NCI-H187 treated with DMSO at 0.1 percent for 48 hours (cell line): ENCODE measurements at regions not wholly inside any gene's neighbourhood (a gene's known extent, or its start where the extent isn't known, plus 50 kb on each side); places are given as distances from the start of the nearest gene placed in this dataset.
"Not testable (repeated sequence)": the region's sequence is repeated elsewhere in the genome, so short reads cannot be mapped to it uniquely, and the experiment has no call there.

Experiments used
- DNase-seq: peaks from one replicate; lab custom pipeline; 2025; lab: John Stamatoyannopoulos, UW

DNA sequence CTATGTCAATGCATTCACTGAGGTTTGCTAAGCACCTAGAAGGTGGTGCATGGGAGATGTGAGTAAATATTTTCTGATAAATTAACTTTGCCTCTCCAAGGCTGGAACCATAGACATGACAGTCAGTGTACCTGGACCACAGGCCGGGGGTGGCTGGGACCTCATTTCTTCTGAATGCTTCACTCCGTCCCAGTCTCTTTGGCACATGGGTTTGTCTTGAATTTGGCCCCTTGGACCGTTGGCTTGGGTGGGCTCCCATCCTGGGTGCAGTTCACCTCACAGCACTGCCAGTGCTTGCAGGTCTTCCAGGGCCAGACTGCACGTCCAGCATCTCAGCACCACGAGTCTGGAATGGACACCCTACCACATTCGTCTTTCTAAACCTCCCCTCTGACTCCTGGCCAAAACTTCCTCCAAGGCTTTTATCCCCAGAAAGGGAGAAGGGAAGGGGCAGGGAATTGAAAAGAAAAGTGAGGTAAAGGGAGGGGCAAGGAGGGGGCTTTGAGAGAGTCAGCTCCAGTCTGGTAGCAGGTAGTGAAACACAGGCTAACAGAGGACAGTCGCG is 267.8 kb downstream of the MED10 start:
- no peak for DNase-seq

GRCh38 chr5:6108981-6109825 is 269.1 kb downstream of the MED10 start:
- DNase-seq = no peak

- no peak for DNase-seq
These were observed 269.9 kb downstream of the MED10 start for GRCh38 chr5:6108540-6108848.

DNA sequence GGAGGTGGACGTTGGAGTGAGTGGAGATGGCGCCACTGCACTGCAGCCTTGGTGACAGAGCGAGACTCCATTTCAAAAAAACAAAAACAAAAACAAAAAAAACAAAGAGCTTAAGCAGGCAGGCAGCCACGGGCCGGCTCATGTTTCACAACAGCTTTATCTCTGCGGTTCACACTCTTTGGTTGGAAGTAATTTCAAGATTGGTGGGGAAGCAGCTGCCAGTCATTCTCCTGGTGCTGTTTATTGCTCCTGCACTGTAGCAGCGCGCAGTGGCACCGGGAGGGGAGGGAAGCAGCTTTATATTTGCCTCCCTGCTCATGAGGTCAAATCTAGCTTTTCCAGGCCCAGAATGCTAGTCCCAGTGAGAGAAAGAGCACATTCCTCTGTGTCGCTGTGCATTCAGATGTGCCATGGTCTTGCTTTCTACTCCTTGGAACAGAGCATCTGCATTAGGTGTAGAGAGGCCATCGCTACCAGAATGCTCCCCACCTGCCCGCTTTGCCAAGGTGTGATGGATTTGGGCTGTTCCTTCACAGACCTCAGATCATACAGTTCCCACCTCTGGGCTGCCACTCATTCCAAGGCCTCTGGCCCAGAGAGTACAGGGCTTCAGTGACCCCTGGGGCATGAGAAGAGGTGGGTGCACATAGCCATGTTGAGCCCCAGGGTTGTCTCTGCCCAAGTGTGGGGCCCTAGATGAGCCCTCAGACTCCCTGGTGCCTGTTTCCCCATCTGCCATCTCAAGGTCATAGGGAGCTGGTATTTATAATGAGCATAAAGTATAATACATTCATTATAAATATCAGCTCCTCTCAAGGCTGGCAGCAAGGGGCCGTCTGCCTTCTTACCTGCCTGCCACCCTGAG is 270.4 kb downstream of the MED10 start:
- DNase-seq = no peak

DNA sequence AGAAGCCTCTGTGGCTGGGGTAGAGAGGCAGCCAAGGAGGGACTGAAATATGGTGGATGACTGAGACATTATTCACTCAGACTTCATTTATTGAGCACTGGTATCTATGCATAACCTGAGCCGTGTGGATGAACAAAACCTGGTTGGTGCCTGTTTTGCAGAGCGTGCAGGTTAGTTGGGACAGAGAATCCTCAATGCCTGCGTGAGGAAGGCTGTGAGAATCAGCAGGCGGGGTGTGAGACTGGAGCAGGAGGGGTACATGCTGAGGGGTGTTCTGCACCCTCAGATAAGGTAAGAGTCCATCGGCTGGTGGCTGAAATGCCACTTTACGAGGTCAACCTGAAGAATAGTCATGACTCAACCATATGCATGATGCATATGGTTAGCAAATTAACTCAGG is 271.6 kb downstream of the MED10 start:
- no peak for DNase-seq

DNA sequence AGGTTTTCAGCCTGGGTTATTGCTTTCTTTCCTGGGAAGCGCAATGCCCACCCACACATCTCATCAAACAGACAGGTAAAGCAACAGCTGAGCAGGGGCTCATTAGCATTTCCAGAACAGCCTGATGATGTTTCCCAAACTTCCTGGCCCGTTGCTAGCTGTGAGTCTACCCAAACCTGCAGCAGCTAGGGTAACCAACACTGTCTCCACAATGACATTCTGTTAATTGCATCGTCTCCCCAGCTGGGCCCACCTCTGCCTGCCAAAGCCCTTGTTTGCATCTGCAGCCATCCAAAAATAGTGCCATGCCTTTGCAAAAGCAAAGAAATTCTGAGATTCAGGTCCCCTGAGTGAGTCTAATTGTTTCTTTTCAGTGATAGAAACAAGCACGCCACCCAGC is 273.0 kb downstream of the MED10 start:
- no peak for DNase-seq

GRCh38 chr5:6096101-6096500 is 282.2 kb downstream of the MED10 start:
- DNase-seq = no peak

DNA sequence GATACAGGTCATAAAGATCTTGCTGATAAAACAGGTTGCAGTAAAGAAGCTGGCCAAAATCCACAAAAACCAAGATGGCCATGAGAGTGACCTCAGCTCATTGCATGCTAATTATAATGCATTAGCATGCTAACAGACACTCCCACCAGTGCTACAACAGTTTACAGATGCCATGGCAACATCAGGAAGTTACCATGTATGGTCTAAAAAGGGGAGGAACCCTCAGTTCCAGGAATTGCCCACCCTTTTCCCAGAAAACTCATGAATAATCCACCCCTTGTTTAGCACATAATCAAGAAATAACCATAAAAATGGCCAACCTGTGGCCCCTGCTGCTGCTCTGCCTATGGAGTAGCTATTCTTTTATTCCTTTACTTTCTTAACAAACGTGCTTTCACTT is 284.2 kb downstream of the MED10 start:
- DNase-seq = not testable (repeated sequence)

DNA sequence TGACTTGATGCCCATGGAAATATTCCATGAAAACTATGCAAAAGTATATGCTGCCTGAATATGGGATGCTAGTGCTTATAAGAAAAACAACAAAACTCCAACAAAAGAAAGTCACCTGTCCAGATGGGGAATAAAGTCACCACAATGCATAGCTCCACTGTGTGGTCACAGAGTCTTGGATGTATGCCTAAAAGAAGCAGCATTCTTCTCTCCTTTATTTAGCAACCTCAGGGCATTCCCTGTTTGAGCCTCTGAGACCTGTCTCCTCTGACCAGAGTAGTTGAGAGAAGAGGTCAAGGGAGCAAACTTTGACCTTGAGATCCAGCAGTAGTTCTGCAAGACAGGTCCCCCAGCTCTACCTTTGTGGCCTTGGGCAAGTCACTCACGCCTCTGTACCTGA is 287.5 kb downstream of the MED10 start:
- no peak for DNase-seq

DNA sequence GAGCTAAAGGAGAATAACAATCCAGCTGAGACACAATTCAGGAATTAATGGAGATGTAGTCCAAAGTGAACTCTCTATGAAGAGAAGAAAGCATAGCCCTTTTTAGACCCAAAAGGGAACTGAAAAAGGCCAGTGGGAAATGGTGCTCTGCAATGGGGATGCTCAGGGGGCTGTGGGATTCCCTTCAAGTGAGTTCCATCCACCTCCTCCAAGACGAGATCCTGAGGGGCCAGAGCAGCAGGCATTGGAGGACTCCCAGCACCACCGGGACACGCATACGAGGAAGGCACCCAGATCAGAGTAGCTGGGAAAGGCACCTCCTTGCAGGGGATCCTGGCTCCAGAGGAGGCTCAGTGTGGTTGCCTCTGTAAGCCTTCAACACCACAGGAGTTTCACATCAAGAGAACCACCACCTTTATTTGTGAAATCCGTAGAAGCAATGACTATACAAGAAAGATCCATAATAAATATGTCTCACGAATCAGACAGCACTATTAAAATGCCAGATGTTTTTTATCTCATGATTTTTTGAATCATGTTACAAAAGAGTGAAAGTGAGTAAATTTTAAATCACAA is 288.2 kb downstream of the MED10 start:
- no peak for DNase-seq

GRCh38 chr5:6088706-6089105 is 289.6 kb downstream of the MED10 start:
- no peak for DNase-seq

DNA sequence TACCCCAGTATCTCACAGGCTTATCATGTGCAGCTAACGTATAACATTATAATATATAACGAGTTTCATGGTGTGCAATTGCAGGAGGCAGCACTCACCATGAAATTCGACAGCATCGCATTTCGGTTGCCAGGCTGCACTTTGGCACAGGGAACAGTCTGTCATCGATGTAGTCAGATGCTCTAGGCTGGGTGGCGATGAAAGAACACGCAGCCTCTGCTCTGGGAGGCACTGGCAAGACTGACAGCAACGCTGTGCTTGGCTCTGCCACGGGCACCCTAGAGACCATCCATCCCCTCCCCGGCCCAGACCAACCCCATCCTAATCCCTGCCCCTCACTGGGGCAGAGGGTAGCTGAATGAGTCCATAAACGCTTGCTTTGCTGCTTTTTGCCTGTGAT is 290.8 kb downstream of the MED10 start:
- no peak for DNase-seq

DNA sequence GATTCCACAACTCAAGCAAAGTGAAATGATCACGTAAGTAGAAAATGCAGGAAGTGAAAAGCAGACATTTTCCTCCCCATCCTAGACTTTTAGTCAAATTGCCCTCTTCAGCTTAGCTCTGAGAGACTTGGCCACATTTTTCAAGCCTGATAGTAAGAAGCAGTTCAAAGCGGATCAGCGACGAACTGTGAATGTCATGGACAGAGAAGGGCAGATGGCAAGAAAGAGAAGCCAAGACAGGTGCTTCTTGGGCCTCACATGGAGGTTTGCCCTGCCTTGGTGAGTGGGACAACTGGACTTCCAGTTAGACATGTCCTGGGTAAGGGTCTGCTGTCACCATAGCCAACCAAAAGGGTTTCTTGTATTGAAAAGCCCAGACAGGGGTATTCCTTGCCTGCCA is 291.5 kb downstream of the MED10 start:
- no peak for DNase-seq

GRCh38 chr5:6085341-6085860 is 292.9 kb downstream of the MED10 start:
- DNase-seq = no peak

GRCh38 chr5:6084836-6085235 is 293.5 kb downstream of the MED10 start:
- no peak for DNase-seq

- no peak for DNase-seq
These were observed 294.0 kb downstream of the MED10 start for GRCh38 chr5:6084376-6084775.

DNA sequence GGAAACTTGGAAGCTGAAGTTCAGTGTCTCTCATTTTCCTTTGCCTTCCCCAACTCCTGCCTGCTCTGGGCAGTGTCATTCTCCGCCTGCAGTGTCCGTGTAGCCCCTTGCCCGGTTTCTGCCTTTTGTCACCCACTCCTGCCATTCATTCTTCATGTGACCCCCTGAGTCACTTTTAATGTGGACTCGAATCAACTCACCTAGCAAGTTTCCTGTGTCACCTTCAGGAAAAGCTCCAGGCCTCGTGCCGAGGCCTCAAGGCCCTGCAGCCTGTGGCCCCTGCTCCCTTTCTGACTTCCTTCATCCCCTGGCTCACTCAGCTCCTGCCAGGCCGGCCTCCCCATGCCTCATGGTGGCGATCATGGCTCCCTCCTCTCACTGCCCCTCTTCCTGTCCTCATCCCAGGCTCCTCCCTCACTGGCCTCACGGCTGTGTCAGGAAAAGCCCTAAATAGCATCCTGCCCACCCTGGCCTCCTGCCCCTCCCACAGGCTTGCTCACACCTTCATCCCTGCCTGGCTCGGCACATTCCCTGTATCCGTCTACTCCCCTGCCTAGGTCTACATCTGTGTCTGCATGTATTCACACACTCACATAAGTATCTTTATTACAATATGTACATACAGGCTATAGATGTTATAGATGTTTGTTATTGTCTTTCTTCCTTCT is 294.9 kb downstream of the MED10 start:
- DNase-seq = no peak

DNA sequence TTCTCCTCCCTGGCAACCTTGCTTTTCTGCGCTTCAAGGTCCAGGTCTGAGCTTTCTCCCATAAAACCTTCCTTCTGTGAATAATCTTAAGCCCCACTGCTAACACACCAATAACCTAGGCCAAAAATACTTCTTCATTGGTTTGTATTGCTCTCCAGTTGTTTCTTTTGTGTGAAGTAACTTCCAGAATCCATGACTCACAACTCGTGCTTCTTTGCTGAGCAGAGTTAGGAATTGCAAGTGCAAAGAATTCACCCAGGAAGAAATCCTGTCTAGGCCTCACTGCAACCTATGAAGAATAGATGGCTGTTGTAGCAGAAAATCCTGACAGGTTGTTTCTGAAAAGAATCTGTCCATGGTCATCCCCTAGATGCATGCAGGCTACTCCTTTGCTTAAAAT is 295.7 kb downstream of the MED10 start:
- DNase-seq = no peak

GRCh38 chr5:6081727-6082210 is 296.6 kb downstream of the MED10 start:
- DNase-seq = no peak

DNA sequence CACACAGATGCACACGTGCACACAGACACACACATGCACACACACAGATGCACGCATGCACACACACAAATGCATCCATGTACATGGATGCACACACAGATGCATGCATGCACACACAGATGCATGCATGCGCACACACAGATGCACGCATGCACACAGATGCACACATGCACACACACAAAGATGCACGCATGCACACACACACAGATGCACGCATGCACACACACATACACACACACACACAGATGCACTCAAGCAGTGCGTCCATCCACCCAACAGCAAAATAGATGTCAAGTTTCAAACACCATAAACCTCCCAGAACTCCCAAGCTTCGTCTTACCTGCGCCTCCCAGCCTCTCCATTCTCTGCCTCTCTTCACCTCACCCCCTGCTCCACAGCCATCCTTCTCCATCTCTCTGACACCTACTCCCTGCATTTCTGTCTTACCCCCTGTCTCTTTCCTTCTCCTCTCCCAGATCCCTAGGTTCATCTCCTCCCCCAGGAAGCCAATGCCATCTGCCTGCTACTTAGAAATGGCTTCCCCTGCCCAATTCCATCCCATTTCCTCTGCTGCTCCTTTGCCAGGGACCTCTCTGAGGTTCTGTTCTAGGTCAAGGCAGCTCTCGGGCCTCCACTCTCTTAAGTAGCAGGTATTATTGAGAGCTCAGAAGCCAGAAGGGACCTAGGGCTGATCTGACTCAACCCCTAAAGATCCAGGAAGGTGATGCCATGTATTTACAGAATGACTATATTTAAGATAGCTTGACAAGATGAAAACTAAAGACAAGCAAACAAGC is 297.2 kb downstream of the MED10 start:
- DNase-seq = no peak

DNA sequence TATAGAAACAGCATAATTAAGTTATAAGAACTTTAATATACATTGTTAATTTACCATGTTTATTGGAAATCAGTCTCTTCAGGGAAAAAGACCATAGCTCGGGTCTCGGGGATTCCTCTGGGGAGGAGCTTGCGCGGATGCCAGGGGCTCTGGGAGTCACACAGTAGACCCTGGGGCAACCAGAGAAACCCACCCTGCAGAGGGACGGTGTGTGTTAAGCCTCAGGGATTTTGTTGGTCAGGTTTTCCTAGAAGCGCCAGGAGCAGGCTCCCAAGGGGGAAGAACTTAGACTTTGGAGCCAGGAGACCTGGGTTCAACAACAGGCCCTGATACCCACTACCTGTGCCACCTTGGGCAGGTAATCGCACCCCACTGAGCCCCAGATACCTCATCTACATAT is 297.9 kb downstream of the MED10 start:
- no peak for DNase-seq
